Superior temporal gyrus (tissue), 1 donor: ENCODE measurements at regions not wholly inside any gene's neighbourhood (a gene's known extent, or its start where the extent isn't known, plus 50 kb on each side); places are given as distances from the start of the nearest gene placed in this dataset.

Experiments
- DNase-seq: peaks from one replicate; pipeline ENCODE4 v3.0.0-alpha.2; 2016; ENCODE audit errors: extremely low spot score

DNA sequence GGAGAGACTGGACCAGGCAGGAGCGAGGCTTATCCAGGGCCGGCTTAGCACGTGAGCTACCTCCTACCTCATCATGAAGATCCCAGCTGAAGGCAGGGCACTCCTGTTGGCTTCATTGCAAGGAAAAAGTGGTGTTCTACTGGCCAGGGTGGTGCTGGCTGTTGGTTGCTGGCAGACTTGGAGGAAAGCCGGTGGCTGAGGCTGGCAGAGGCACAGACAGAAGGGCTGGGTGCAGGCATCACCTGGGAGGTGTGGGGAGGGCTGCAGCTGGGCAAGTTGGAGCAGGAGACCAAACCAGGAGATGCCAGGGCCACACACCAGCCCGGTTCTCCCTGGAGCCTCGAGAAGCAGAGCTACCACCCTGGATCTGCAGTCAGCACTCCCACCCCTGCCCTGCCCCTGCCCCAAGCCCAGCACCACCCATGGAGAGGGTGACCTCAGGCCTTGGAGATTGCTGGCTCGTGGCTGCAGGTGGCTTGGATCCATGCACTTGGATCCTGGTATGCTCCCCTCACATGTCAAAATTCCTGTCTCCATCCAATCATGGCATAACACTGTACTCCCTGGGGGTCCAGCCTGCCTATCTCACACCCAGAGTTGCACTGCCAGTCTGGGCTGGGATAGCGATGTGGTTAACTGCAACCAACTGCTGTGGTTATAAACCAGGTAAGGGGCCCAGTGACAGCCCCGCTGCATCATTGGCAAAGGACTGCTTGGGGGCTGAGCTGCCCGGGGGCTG is 49.7 kb downstream of the GLI2 start:
- no peak for DNase-seq

DNA sequence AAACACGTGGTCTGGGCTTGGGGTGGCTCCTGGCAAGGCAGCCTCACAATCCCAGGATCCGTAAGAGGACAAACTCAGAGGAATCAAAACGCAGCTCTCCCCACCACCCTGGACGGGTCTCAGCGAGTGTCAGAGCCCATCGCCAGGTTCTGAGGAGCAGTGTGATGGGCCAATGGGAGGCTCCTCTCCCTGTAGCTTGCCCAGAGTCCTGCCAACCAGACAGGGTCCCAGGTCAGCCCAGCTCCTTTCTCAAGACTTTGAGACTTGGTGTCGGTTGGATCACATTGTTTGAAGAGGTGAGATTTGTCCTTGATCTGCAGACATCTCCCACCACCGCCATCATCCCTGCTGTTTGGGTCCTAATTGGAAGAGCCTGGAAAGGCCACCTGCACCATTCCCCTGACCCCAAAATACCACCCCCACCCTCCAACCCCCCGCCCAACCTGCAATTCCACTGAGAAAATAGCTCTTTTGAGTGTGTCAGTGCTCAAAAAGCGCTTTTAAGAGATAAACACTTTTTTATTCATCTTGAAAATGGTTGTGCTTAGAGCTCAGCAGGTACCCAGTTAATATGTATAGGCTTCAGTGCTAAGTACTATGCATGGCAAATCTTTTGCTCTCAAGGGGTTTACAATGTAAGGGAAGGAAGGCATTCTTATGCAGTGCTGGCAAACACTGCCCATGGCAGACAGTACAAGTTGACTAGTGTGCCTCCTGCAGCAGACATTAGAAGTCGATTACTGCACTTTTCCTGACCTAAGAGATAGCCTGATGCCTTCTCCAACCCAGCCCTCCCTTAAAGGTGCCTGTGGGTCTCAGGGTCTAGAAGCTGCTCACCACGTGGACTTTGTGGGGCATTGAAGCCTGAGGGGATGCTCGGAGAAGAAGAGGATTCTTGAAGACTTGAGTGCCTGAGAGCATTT is 50.6 kb downstream of the GLI2 start:
- no peak for DNase-seq

DNA sequence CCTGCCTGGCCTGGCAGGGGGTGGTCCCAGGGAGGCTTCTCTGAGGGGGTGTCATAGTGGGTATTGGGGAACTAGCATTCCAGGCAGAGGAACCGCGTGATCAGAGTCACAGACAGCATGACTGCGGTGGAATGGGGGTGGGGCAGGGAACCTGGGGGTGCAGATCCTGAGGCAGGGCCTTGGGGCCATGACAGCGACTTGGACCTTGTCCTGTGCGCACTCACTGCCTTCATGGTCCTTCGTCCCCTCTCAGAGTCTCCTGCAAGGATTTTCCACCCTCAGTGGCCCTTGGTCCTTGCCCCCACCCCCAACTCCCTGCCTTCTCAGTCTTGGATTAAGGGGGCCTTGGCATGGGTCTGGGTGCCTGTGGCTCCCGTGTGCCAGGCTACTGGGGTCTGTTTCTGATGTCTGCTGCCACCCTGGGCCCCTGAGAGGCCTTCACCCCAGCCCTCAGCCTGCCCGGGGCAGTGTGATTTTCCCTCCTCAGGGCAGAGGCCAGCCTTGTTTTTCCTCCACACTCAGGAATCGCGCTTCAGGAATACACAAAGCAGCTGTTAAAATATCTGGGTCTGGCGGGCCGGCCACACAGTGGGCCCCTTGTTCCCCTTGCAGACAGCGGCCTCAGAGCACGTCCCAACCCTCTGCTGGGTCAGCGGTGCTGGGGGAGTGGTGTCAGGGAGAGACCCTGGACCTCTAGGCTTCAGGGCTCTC is 51.6 kb downstream of the GLI2 start:
- DNase-seq, result no peak

DNA sequence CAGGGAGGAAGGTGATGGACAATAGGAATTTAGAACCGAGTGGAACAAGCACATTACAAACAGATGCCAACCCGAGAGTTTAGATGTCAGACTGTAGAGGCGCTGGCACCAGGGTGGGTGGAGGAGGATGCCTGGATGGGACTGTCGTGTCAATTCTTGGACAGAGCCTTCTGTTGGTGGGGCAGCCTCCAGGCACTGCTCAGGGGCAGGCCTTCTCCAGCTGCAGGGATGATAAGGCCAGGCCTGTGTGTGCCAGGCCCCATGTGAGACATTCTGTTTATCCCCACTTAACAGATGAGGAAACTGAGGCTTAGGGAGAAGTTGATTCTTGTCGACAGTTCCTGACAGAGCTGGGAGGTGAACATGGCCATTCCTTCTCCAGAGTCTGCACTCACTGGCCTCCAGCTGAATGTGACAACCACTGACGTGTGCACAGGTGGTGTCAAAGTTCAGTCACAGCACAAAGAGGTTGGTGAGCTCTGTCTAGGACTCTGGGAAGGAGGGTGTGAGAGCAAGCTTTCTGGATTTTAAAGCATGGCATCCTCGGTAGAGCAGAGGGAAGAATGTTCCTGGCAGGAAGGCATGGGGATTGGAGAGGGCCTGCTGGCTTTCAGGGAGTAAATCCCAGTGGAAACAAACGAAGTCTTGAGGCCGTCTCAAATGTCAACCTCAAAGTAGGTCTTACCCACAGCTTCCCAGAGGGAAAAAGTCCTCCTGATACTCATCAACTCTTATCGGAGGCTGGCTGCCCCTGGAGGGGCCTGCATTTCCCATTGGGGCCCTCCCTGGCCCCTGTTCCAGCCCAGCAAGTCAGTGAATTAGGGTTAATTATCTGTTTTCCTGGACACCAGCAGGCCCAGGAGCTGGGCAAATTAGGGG is 52.4 kb downstream of the GLI2 start:
- no peak for DNase-seq

DNA sequence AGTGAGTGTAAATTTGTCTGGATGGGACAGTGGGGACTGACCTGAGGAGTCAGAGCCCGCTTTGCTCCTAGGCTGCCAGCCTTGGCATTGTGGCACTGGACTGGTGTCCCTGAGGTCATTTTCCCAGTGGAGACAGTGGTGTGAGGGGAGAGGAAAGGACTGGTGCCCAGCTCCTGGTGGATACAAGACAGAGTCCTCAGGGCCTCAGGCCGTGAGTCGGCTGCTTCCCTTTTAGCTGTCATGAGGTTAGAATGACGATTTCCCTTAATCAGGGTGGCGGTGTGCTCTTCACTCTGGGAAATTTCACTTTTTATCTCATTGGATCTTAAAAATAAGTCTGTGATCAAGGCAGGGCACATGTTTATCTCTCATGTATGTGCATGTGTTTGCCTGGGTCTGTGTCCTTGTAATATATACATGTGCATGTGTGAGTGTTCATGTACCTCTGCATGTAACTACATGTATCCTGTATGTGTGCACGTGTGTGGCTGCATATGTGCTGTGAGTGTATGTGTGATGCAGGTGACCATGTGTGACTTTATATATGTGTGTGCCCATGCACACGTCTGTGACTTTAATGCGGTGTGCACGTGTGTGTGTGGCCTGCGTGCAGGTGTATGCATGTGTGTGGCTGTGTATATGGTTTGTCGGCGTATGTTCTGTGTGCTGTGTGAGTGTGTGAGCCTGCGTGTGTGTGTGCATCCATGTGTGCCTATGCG is 55.7 kb downstream of the GLI2 start:
- DNase-seq, result no peak

DNA sequence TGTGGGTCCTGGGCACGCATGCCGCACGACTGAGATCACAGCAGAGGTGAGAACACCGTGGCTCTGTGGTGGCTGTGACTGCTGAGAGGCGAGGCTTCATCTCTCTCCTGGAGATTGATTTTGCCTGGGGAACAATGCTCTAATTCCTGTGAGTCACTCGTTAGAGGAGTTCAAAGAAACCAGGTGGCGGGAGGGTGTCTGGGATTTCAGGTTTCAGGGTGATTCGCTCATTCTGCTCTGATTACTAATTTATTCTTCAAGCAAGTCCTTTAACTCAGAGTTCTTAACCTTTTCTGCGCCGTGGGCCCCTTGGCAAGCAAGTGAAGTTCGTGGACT is 56.3 kb downstream of the GLI2 start:
- DNase-seq, result no peak

DNA sequence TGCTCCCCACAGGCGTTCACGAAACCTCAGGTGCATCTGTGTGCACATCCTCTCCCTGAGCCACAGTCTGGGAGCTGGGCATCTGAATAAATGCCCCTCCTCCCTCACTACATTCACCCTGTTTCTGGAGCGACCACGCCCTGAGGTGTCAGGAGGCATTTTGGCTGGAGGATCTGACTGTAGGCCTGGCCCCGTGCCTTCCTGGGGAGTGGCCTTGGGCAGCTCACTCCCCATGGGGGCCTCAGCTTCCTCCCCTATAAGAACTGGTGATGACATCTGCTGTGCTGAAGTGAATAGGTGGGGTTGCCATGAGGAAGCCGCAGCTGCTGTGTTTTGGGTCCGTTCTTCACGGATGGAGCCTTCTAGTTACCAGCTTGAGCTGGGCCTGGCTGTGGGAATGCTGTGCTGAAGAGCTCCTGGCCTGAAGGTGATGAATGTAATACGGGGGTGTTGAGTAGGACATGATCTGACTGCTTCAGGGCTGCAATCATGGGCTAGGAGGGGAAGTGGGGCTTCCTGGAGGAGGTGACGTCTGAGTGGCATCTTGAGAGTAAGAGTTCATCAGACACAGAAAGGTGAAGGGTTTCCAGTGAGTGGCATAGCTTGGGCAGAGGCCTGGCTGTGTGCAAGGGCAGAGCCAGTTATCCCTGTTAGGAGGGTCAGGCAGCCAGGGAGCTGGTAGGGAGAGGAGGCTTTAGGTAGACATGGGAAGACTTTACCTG is 58.2 kb downstream of the GLI2 start:
- no peak for DNase-seq

DNA sequence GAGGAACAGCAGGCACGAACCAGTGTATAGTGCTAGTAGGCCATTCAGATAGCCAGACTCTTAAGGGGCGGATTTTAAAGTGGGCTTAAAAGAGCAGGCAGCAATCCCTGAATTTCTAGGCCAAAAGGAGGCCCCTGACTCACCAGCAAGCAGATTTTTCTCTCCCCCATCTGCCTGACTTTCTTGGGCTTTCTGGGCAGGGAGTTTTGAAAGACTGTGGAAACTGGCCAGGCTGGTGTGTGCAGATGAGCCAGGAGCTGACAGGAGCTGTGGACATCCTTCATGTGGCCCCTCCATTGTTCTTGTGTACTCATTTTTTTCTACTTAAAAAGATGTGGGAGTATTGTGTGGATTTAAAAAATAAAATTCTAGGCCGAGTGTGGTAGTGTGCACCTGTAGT is 59.0 kb downstream of the GLI2 start:
- DNase-seq, result no peak

DNA sequence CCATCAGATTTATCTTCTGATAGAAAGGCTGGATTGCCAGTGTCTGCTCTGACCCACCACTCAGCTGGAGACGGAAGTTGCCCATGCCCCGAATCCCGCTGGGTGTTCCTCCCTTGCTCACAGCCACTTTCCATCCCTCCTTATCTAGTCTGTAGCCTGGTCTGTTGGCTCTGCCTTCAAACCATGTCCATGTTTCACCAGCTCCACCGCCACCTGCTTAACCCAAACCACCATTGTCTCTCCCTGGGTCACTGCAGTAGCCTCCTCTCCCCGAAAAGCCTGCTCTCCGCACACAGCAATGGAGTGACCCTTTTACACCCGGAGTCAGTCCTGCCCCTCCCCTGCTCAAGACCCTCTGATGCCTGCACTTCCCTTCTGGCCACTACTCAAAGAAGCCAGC is 60.4 kb downstream of the GLI2 start:
- no peak for DNase-seq

DNA sequence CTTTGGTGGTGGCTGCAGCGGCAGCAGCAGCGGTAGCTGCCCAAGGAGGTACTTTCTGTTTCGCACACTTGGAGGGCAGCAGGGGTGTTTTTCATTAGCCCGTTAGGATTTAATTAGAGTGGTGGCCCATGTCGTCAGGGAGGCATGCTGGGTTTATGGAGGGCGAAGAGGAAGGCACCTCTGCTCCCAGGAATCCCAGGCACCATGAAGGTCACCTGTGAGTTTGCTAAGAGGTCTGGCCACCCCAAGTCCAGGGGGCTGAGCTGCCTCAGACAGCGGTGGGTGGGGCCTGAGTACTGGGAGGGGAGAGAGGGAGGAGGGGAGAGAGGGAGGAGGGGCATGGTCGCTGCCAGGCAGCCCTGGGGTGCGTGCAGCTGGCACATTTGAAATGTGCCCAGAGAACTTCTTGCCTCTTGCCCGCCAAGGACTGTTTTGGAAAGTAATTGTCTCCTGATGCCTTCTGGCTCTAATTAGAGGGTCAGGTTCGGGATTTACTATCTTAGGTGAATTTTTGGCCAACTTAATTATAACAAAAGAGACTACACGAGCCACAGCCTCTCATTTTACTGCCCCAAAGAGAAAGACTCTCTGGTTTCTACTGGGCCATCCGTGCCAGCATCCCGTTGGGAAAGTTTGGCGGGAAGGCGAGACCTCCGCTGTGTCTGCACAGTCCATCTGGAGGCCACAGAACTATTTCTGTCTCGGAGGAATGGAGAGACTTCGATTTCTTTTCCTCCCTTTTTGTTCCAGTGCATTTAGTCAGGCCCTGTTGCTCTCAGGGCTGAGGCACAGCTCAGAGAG is 62.0 kb downstream of the GLI2 start:
- no peak for DNase-seq

DNA sequence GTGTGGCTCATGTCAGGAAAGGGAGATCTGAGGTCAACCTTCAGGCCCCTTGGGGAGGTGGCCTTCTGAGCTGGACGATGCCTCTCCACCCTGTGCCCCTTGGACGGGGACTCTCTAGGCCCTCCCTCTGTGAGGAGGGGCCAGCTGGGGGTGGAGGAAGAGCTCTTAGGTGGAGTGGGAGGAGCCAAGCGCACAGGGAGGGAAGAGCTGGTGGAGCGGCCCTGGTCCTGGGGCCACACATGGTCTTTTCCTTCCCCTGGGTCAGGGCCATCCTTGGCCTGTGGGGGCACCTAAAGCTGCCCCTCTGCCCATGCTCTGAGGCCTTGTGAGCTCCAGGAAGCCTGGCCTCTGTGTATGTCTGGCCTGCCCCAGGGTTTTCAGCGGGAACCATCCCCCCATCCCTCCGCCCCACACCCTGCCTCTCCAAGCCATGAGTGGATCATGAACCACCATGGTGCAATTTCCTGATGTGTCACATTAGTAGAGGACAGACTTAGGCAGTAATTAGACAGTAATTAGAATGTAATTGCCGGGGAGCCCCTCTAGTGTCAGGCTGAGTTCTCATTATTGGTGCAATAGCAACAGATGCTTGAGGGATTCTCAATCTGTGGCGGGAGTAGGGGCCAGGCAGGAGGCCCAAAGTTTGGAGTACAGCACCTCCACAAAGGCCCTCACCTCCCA is 63.0 kb downstream of the GLI2 start:
- no peak for DNase-seq

DNA sequence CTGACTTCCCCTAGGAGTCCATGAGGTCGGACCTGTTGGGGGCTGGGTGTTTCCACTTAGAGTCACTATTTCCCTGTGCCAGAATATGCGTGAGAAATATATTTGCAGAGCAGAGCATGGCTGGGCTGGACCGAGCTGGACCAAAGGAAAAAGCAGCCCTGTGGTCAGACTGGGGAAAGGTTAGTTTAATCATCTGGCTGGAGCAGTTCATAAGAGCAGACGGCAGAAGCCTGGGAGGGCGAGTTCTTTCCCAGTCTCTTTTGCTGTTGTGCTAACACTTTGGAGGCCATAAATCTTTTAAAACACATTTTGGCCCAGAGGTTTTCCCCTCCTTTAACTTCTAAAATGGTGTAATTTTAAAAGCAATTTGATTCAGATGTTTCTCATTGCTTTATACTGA is 66.5 kb downstream of the GLI2 start:
- no peak for DNase-seq

DNA sequence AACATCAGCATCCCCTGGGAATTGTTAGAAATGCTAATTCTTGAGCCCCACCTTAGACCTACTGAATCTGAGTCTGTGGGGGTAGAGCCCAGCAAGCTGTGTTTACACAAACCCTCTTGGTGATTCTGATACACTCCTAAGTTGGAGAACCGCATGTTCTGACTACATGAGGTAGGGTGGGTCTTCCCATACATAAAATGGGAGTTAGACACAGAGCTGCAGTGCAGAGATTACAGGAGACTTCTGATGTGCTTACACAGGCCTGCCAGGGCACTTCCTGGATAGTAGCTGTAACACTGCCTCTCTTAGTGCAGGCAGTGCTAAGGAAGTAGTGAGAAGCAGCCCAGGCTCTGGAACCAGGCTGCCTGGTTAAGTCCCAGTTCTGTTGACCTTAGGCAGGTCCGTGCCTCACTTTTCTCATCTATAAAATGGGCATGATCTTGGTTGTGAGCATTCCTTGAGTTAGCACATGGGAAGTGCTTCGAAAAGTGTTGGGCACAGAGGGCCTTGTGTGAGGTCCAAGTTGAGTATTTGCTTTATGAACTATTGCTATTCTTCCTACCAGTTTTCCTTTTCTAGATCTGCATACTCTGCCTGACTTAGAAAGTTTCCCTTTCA is 67.3 kb downstream of the GLI2 start:
- no peak for DNase-seq

DNA sequence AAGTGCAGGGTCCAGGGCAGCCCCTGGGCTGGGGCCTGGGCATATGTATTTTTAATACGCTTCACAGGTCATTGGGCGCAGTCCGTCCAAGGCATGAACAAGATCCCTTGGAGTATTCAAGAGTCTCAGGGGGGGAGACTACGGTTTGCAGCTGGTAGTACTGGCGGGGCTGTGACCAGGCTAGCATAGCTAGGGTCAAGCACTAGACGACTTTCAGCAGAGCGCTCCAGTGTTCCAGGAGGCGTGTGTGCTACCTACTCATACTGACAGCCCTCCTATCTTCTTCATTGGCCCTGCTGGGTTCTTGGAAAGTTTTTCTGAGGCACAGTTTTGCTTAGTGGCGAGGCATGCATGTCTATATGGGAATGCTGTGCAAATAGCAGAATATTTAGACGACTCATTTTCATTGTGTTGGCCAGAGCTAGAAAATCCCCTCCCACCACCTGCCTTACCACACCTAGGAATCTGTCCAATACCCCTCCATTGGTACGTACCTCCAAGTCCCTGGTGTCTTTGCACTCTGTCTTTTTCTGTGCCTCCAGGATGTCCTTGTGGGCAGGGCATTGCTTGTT is 68.2 kb downstream of the GLI2 start:
- no peak for DNase-seq

DNA sequence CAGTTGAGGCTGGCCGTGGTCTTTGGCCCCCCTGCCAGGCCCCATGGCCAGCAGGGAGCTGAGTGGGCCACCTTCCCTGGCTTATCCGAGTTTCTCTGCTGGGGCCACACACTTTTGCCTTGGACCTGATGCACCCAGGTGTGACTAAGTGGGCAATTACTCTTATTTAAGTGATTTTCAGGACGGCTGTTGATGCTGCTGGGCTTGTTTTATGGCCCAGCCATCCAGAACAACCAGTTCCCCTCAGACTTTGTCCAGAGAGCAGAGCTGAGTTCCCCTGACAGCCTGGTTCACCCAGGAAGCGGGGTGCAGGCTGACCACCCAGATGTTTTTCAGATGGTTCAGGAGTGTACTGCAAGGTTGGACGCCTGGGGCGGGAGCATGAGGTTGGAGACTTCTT is 68.8 kb downstream of the GLI2 start:
- no peak for DNase-seq

DNA sequence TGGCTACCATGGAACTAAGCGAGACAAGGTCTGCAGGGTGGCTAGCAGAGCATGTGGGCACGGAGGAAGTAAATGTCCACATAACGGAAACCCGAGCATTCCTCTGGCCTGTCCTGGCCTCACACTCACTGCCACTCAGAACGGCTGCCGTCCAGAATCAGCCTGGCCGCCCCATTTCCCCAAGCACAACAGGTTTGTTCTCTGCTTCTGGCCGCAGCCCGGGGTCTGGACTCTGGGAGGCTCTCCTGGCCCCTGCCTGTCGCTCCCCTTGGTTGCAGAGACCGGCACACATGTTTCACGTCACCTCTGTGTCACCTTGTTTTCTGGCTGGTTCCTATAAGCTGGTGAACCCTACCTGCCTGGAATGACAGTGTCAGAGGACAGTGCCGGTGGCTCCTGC is 69.3 kb downstream of the GLI2 start:
- DNase-seq, result no peak

DNA sequence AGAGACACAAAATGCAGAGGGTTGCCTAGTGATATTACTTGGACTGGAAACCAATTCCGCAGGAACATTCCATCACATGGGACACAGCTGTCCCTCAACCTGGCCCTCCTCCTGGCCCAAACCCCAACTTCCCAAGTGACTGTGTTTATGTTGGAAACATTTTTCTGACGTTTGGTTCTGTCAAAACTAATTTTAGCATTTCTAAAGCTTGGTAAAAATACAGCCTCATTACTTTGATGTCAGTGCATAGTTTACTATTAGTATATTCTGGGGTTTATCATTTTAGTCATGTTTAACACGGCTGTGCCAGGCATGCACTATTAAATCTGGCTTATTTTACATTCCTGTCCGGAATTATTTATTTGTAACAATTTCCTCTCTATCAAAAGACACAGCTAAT is 69.9 kb downstream of the GLI2 start:
- no peak for DNase-seq

DNA sequence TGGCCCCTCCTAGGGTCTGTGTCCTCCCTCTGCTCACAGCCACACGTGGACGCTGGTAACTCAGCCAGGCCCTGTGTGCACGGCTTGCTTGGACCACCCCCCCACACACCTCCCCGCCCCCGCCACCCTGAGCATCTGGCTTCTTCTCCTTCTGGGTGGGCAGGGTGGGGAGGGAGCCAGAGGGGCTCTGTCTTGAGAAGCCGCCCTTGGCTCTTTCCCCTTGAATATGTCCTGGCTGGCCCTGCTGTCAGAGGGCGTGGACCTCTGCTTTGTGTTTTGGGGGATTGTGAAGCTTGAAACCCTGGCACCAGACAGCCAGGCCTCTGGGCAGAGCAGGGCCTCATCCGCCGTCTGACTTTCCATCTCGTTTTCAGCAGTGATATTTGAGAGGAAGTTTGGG is 72.1 kb downstream of the GLI2 start:
- DNase-seq, result no peak
